Dedifferentiated amniotic fluid mesenchymal stem cell (primary cell): ENCODE measurements at regions not wholly inside any gene's neighbourhood (a gene's known extent, or its start where the extent isn't known, plus 50 kb on each side); places are given as distances from the start of the nearest gene placed in this dataset.

Experiments used
- DNase-seq: peaks from one replicate; pipeline ENCODE4 v3.0.0-alpha.2; 2016; ENCODE audit errors: extremely low spot score

- no peak for DNase-seq
Observed at GRCh38 chr22:49142891-49143290, 684.8 kb downstream of the BRD1 start.

- DNase-seq, result no peak
Observed at GRCh38 chr22:49142296-49142695, 685.4 kb downstream of the BRD1 start.

GRCh38 chr22:49141761-49142160, 685.9 kb downstream of the BRD1 start:
- DNase-seq, result no peak

GRCh38 chr22:49140911-49141665, 686.6 kb downstream of the BRD1 start:
- DNase-seq, result no peak

GRCh38 chr22:49139492-49140151, 688.1 kb downstream of the BRD1 start:
- no peak for DNase-seq

- DNase-seq, result no peak
Observed at GRCh38 chr22:49138250-49138790, 689.4 kb downstream of the BRD1 start.

GRCh38 chr22:49137206-49137840, 690.4 kb downstream of the BRD1 start:
- no peak for DNase-seq

GRCh38 chr22:49136816-49137180, 690.9 kb downstream of the BRD1 start:
- no peak for DNase-seq

- no peak for DNase-seq
Observed at GRCh38 chr22:49136041-49136815, 691.4 kb downstream of the BRD1 start.

- no peak for DNase-seq
Observed at GRCh38 chr22:49134076-49134475, 693.6 kb downstream of the BRD1 start.

- no peak for DNase-seq
Observed at GRCh38 chr22:49133541-49133940, 694.1 kb downstream of the BRD1 start.

GRCh38 chr22:49132009-49132408, 695.7 kb downstream of the BRD1 start:
- no peak for DNase-seq

- no peak for DNase-seq
Observed at GRCh38 chr22:49129736-49130135, 697.9 kb downstream of the BRD1 start.

GRCh38 chr22:49128874-49129273, 698.8 kb downstream of the BRD1 start:
- no peak for DNase-seq

- no peak for DNase-seq
Observed at GRCh38 chr22:49124608-49125007, 703.1 kb downstream of the BRD1 start.

- DNase-seq, result no peak
Observed at GRCh38 chr22:49123621-49124192, 704.0 kb downstream of the BRD1 start.

GRCh38 chr22:49119551-49119952, 708.1 kb downstream of the BRD1 start:
- DNase-seq, result no peak

- DNase-seq, result no peak
Observed at GRCh38 chr22:49118065-49118464, 709.6 kb downstream of the BRD1 start.

GRCh38 chr22:49117486-49117885, 710.2 kb downstream of the BRD1 start:
- no peak for DNase-seq

GRCh38 chr22:49116486-49117120, 711.1 kb downstream of the BRD1 start:
- no peak for DNase-seq

GRCh38 chr22:49116021-49116420, 711.7 kb downstream of the BRD1 start:
- no peak for DNase-seq
